ENCODE measurements at regions not wholly inside any gene's neighbourhood (a gene's known extent, or its start where the extent isn't known, plus 50 kb on each side); places are given as distances from the start of the nearest gene placed in this dataset.

DNA sequence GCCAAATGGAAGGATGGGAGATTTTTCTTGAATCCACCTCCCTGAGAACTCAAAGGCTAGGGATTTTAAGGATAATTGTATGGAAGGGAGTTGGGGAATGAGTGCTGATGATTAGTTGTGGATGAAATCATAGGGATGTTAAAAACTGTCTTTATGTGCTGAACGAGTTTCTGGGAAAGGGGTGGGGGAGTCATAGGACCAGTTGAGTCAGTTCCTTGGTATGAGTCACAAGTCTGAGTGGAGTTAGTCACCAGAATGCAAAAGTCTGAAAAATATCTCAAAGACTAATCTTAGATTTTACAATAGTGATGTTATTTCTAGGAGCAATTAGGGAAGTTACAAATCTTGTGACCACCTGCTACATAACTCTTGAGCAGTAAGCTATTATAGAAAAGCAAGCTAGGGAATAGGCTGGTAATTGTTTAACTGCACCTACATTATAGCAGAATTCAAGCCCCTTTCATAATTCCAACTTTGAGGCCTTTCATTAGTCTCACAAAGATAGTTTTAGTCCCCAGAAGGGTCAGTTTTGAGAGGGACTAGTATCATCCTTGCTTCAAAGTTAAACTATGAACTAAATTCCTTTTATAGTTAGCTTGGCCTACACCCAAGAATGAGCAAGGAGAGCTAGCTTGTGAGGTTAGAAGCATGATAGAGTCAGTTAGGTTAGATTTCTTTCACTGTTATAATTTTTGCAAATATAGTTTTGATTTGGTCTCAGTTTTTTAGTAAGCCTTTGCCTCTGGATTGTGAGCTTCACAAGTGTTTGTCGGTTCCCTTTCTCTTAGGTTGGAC, 668.0 kb downstream of the ETS1 start:
- TF ChIP-seq CTCF (IDR thresholded peaks at IDR 0.05) (no peak), POLR2A (IDR thresholded peaks at IDR 0.05; ENCODE audit: low read depth) (no peak), EP300 (IDR thresholded peaks at IDR 0.05) (no peak)
